Peyer's patch (tissue), 4 donors: ENCODE measurements at regions not wholly inside any gene's neighbourhood (a gene's known extent, or its start where the extent isn't known, plus 50 kb on each side); places are given as distances from the start of the nearest gene placed in this dataset.

Experiments
- CTCF ChIP-seq, 6 experiments: fragments of 450-650 bp in 4 of 6; fragments of 200-600 bp in 2 of 6; sonication (generic) in 1 of 6; IDR thresholded peaks; one replicate each; pipeline ENCODE4 v1.5.1; 2017 to 2019; ENCODE audit warnings: antibody characterized with exemption in 6 of 6, mild to moderate bottlenecking in 3 of 6, moderate library complexity in 1 of 6
- POLR2A ChIP-seq, 2 donors: fragments of 450-650 bp; IDR thresholded peaks; one replicate each; pipeline ENCODE4 v1.5.1; 2017; ENCODE audit warnings: antibody characterized with exemption in 2 of 2, mild to moderate bottlenecking in 2 of 2, moderate library complexity in 2 of 2

GRCh38 chr16:85200471-85201278 is 88.4 kb upstream of the CIBAR2 start:
- TF ChIP-seq POLR2A (IDR thresholded peaks at IDR 0.05), result no peak
- TF ChIP-seq CTCF (IDR thresholded peaks at IDR 0.05), result no peak
